CD4-positive, alpha-beta T cell (primary cell): ENCODE measurements at regions not wholly inside any gene's neighbourhood (a gene's known extent, or its start where the extent isn't known, plus 50 kb on each side); places are given as distances from the start of the nearest gene placed in this dataset.

Source experiments
- ATAC-seq: fragments of 200-7000 bp; cut with Tn5 transposase; one replicate; pipeline ENCODE4 v1.10.0; 2022; ENCODE audit warnings: mild to moderate bottlenecking; ENCODE audit not compliant: poor library complexity
- CTCF ChIA-PET: fragments of 350-600 bp; sonication (Branson Sonifier 250); formaldehyde crosslinking; loops from one replicate; lab custom pipeline; 2021; ENCODE audit warnings: antibody characterized with exemption, inconsistent platforms; lab: Charles Lee
- POLR2A ChIA-PET: fragments of 350-600 bp; sonication (Branson Sonifier 250); formaldehyde crosslinking; loops from one replicate; lab custom pipeline; 2021; ENCODE audit warnings: antibody characterized with exemption, inconsistent platforms; lab: Charles Lee
- DNase-seq, 14 experiments: peaks; one replicate each; pipeline ENCODE4 v3.0.0-alpha.2; 2013 to 2020; ENCODE audit warnings: mixed read lengths in 2 of 14
- H3K27ac ChIP-seq, 2 donors: one replicate each; pipeline versions ENCODE4 v1.5.1 to v1.7.0; 2013; ENCODE audit warnings: low read length in 2 of 2, low read depth in 1 of 2, mild to moderate bottlenecking in 1 of 2
- H3K27me3 ChIP-seq, 2 experiments: 1 replicate in 1 of 2; 2 replicates in 1 of 2; pipeline versions ENCODE4 v1.6.1 to v1.7.0; 2013; ENCODE audit warnings: low read length in 2 of 2, control low read depth in 1 of 2, mild to moderate bottlenecking in 1 of 2, moderate library complexity in 1 of 2; ENCODE audit not compliant: insufficient read depth in 2 of 2, control insufficient read depth in 1 of 2
- H3K36me3 ChIP-seq: one replicate; pipeline ENCODE4 v1.6.1; 2013; ENCODE audit warnings: low read length, control low read depth; ENCODE audit not compliant: insufficient read depth
- H3K4me1 ChIP-seq: one replicate; pipeline ENCODE4 v1.6.1; 2013; ENCODE audit warnings: low read length, control low read depth; ENCODE audit not compliant: insufficient read depth
- H3K4me3 ChIP-seq: one replicate; pipeline ENCODE4 v1.5.1; 2013; ENCODE audit warnings: mild to moderate bottlenecking, low read length, moderate library complexity
- H3K9me3 ChIP-seq, 2 experiments: 1 replicate in 1 of 2; 2 replicates in 1 of 2; pipeline versions ENCODE4 v1.6.1 to v1.7.0; 2013; ENCODE audit warnings: low read length in 2 of 2, mild to moderate bottlenecking in 2 of 2, control low read depth in 1 of 2, moderate library complexity in 1 of 2; ENCODE audit not compliant: control insufficient read depth in 1 of 2, insufficient read depth in 1 of 2
- H3K27ac Mint-ChIP-seq: one replicate; pipeline ENCODE4 v1.8.0; 2020; ENCODE audit warnings: mixed read lengths
- H3K27me3 Mint-ChIP-seq: one replicate; pipeline ENCODE4 v1.8.0; 2021; ENCODE audit warnings: mixed read lengths
- H3K36me3 Mint-ChIP-seq: one replicate; pipeline ENCODE4 v1.8.0; 2021; ENCODE audit warnings: low read depth, mixed read lengths
- H3K4me1 Mint-ChIP-seq: one replicate; pipeline ENCODE4 v1.8.0; 2021; ENCODE audit warnings: low read depth, mixed read lengths
- H3K4me3 Mint-ChIP-seq: one replicate; pipeline ENCODE4 v1.8.0; 2020; ENCODE audit warnings: mild to moderate bottlenecking, mixed read lengths
- H3K9me3 Mint-ChIP-seq: one replicate; pipeline ENCODE4 v1.8.0; 2020; ENCODE audit warnings: mixed read lengths
- intact Hi-C, 2 experiments: fragments of 100-400 bp; cut with DNase I in 1 of 2; cut with micrococcal nuclease in 1 of 2; formaldehyde crosslinking; loops; one replicate each; pipeline versions ENCODE4 v1.15.1 to v1.9.0; 2023 to 2025; cut with DNase I, micrococcal nuclease
- TF ChIP-seq, protein P1 (sequence below): fragments of 200-600 bp; IDR thresholded peaks from one replicate; pipeline ENCODE4 v1.8.0; 2022; ENCODE audit warnings: antibody characterized with exemption, mild to moderate bottlenecking

DNA sequence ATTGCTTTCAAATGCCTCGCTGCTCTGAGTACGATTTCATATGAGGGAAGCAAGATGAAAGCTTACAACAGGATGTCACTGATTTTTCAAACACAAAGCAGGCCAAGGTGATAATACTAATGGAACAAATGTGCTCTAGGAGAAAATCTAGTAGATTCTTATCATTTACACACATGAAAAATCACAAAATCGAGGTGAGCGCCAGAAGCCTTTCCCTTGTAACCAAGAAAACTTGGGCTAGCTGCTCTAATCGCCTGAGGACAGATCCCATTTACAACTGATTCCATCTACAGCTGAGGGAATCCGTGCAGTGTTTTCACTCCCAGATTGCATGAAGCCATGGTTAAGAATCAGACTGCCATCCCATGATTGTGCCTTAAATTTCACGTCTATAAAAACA, 117.5 kb downstream of the TM2D1 start:
- TF ChIP-seq, protein P1, sequence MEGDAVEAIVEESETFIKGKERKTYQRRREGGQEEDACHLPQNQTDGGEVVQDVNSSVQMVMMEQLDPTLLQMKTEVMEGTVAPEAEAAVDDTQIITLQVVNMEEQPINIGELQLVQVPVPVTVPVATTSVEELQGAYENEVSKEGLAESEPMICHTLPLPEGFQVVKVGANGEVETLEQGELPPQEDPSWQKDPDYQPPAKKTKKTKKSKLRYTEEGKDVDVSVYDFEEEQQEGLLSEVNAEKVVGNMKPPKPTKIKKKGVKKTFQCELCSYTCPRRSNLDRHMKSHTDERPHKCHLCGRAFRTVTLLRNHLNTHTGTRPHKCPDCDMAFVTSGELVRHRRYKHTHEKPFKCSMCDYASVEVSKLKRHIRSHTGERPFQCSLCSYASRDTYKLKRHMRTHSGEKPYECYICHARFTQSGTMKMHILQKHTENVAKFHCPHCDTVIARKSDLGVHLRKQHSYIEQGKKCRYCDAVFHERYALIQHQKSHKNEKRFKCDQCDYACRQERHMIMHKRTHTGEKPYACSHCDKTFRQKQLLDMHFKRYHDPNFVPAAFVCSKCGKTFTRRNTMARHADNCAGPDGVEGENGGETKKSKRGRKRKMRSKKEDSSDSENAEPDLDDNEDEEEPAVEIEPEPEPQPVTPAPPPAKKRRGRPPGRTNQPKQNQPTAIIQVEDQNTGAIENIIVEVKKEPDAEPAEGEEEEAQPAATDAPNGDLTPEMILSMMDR, result no peak
- H3K27me3 Mint-ChIP-seq, result no peaks in the 10 kb centered on the region
- Histone ChIP-seq H3K9me3 (no peaks in the 10 kb centered on the region), H3K27me3 (no peaks in the 10 kb centered on the region), H3K4me1 (no peaks in the 10 kb centered on the region), H3K36me3 (no peaks in the 10 kb centered on the region), H3K4me3 (no peak overlapping the region), H3K27ac (no peak overlapping the region)
- intact Hi-C loops, result no loop called here
- POLR2A ChIA-PET, result no interaction called here
- H3K9me3 Mint-ChIP-seq, result no peaks in the 10 kb centered on the region
- ATAC-seq, result no peak
- H3K27ac Mint-ChIP-seq, result no peak overlapping the region
- CTCF ChIA-PET, result no interaction called here
- H3K4me3 Mint-ChIP-seq, result no peak overlapping the region
- H3K4me1 Mint-ChIP-seq, result no peaks in the 10 kb centered on the region
- DNase-seq, result no peak
- no peaks in the 10 kb centered on the region for H3K36me3 Mint-ChIP-seq

DNA sequence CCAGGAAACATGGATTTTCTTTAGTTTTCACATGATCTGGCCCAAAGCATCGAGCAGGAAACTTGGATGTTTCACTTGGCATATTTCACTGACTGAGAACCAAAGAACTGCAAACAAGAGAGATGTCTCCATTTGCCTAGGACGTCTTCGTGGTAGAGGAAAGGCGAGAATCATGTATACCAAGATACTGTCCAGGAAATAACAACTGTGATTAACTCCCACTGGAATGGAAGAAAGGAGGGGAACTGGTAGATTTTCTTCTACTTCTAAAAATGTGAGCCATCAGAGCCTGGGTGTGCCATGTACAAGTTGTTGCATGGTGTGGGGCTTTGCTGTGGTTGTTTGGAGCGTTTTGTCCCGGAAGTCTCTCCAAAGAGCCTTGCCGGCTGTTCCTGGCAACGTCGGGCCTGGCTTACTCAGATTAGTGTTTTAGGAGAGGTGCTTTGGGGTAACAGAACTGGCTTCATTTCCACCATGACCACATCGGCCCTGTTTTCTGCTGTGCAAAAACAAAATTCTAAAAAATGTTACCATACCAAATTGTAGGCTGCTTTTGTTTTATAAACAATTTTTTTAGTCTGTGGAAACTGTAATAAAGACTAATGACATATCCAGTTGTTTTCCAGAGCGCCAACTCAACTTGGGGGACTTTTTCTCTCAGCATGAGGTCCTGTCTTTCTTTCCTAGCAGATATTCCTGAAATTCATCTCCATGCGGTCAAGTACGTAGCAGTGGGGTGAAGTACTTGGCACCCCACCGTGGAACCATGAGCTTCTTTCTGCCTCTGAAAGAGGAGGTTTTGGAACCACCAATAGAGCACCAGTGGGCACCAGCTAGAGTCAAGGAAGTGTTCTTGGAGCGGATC, 118.3 kb downstream of the TM2D1 start:
- no peak overlapping the region for H3K27ac Mint-ChIP-seq

DNA sequence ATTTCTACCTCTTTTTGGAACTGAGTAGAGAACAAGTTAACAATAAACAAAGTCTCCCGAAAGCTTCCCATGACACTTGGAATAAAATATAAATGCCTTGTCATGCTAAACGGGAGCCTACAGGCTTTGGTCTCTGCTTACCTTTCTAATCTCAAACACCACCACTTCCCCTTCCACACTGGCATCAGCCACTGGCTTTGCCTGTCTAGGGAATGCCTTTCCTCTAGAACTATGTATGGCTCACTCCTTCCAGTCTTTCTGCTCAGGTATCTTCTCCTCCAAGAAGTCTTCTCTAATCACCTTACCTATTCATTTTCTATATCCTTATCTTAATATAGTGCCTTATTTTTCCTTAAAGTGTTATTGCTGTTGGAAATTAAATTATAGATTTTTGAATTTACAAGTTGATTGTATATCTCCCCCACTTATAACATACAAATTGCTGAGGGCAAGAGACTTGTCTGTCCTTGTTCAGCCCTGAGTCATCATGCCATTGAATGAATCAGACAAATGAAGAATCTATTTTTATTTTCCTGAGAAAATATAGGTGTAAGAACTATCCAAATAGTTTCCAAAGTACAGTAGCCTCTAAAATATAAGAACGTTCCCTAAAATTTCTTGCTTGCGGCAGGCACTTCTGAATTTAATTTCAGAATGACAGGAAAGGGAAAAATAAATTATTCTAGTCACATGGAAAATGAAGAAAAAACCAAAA, 119.2 kb downstream of the TM2D1 start:
- H3K27ac Mint-ChIP-seq, result no peak overlapping the region

More for the DNA sequence above, 118.3 kb downstream of the TM2D1 start:
- Histone ChIP-seq H3K9me3 (no peaks in the 10 kb centered on the region), H3K27me3 (no peaks in the 10 kb centered on the region), H3K4me1 (no peaks in the 10 kb centered on the region), H3K36me3 (no peaks in the 10 kb centered on the region), H3K27ac (no peak overlapping the region), H3K4me3 (no peak overlapping the region)
- Mint-ChIP-seq H3K4me3 (no peak overlapping the region), H3K4me1 (no peaks in the 10 kb centered on the region), H3K27me3 (no peaks in the 10 kb centered on the region), H3K9me3 (no peaks in the 10 kb centered on the region), H3K36me3 (no peaks in the 10 kb centered on the region)
- ATAC-seq (no peak), DNase-seq (no peak)
- CTCF ChIA-PET, result no interaction called here
- TF ChIP-seq, protein P1, result no peak
- intact Hi-C loops, result no loop called here
- POLR2A ChIA-PET, result no interaction called here

More for the DNA sequence above, 119.2 kb downstream of the TM2D1 start:
- H3K27ac ChIP-seq, result no peak overlapping the region
- Mint-ChIP-seq H3K4me3 (no peak overlapping the region), H3K4me1 (no peaks in the 10 kb centered on the region), H3K9me3 (no peaks in the 10 kb centered on the region), H3K27me3 (no peaks in the 10 kb centered on the region), H3K36me3 (no peaks in the 10 kb centered on the region)
- H3K27me3 ChIP-seq, result no peaks in the 10 kb centered on the region
- no peak overlapping the region for H3K4me3 ChIP-seq
- TF ChIP-seq, protein P1, result no peak
- POLR2A ChIA-PET, result no interaction called here
- H3K36me3 ChIP-seq, result no peaks in the 10 kb centered on the region
- H3K4me1 ChIP-seq, result no peaks in the 10 kb centered on the region
- no peaks in the 10 kb centered on the region for H3K9me3 ChIP-seq
- CTCF ChIA-PET, result no interaction called here
- DNase-seq (no peak), ATAC-seq (no peak)
- intact Hi-C loops, result no loop called here
